Fibroblast of villous mesenchyme (primary cell): ENCODE measurements at regions not wholly inside any gene's neighbourhood (a gene's known extent, or its start where the extent isn't known, plus 50 kb on each side); places are given as distances from the start of the nearest gene placed in this dataset.

Experiments
- DNase-seq: peaks from one replicate; pipeline ENCODE4 v3.0.0-alpha.2; 2010; ENCODE audit warnings: low read depth
- H3K4me3 ChIP-seq: 2 replicates; pipeline ENCODE4 v1.5.1; 2011; ENCODE audit warnings: low read depth, mild to moderate bottlenecking, low read length
- TF ChIP-seq, protein P1 (sequence below): IDR thresholded peaks from 2 replicates; pipeline ENCODE4 v1.5.1; 2012; ENCODE audit warnings: low read depth, mild to moderate bottlenecking, low read length; ENCODE audit not compliant: insufficient read depth

- TF ChIP-seq, protein P1, sequence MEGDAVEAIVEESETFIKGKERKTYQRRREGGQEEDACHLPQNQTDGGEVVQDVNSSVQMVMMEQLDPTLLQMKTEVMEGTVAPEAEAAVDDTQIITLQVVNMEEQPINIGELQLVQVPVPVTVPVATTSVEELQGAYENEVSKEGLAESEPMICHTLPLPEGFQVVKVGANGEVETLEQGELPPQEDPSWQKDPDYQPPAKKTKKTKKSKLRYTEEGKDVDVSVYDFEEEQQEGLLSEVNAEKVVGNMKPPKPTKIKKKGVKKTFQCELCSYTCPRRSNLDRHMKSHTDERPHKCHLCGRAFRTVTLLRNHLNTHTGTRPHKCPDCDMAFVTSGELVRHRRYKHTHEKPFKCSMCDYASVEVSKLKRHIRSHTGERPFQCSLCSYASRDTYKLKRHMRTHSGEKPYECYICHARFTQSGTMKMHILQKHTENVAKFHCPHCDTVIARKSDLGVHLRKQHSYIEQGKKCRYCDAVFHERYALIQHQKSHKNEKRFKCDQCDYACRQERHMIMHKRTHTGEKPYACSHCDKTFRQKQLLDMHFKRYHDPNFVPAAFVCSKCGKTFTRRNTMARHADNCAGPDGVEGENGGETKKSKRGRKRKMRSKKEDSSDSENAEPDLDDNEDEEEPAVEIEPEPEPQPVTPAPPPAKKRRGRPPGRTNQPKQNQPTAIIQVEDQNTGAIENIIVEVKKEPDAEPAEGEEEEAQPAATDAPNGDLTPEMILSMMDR: no peak
- no peak for DNase-seq
- no peak overlapping the region for H3K4me3 ChIP-seq
Observed at GRCh38 chr2:167599219-167599618, 648.2 kb downstream of the STK39 start.

GRCh38 chr2:167595839-167596471 lies 651.4 kb downstream of the STK39 start:
- DNase-seq: no peak
- TF ChIP-seq, protein P1: no peak
- H3K4me3 ChIP-seq: no peak overlapping the region

GRCh38 chr2:167595021-167595420 lies 652.4 kb downstream of the STK39 start:
- TF ChIP-seq, protein P1: no peak
- DNase-seq: no peak
- H3K4me3 ChIP-seq: no peak overlapping the region

DNA sequence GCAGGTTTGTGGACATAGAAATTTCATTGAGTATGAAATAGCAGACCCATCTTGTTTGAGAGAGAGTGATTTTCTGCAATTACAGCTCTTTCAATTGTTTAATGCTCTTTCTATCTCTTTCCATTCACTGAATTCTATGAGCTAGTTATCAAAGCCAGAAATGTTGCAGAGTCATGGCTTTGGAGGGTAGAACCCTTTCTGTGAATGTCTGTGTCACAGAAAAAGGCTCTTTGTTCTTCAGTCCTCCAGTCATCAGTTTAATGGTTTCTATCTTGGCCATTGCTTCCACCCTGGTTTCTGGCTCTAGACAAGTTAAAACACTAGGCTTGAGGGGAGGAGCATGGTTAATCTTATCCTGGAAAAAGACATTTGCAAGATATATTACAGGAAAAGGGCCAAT lies 655.0 kb downstream of the STK39 start:
- DNase-seq: no peak
- TF ChIP-seq, protein P1: no peak
- H3K4me3 ChIP-seq: no peak overlapping the region

DNA sequence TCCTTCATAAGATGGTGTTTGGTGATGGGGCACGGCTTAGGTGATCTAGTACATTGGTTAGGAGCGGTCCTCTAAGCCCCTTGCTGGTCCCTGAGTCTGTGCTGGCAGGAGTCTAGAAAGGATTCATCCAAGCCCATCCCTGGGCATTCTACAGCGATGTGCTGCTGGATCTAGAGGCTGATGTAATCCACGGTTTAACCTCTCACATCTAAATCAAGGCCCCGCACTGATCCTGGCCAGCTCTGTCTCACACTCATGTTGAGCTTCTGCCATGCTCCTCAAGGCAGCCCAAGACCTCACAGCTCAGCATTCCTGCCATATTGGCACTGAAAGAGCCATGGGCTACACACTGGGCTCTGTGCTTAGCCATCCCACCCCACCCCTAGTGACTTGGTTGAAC lies 664.8 kb downstream of the STK39 start:
- DNase-seq: no peak
- TF ChIP-seq, protein P1: no peak
- no peak overlapping the region for H3K4me3 ChIP-seq

DNA sequence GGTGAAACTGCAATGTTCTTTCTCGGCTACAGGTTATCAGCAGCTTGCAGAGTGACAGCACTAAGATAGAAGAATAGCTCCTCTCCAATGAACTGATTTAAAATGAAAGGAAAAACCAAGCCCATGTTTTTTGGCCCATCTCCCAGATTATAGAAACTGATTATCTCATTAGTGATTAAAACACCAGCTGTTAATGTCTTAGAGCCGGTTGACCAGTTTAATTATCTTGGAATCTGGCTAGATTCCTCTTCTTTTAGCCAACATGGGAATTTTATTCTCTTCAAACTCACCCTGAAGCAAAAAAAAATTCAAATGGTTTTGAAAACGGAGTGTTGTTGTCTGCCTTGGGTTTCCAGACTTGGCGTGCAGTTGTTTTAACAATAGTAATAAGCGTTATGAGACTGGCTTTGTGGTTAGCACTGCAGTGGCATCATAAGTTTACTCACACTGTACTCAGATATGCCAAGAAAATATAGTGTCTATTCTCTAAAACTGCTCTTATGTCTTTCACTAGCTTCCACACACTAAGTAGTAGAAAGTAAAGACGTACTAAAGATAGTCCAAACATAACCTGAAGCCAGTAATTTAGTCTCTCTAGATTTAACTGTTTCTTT lies 665.3 kb downstream of the STK39 start:
- no peak overlapping the region for H3K4me3 ChIP-seq
- peak; percentile 12 for DNase-seq
- TF ChIP-seq, protein P1: no peak
